ENCODE measurements at regions not wholly inside any gene's neighbourhood (a gene's known extent, or its start where the extent isn't known, plus 50 kb on each side); places are given as distances from the start of the nearest gene placed in this dataset.

- DNase-seq (ENCODE audit: low spot score), result no peak
Observed at GRCh38 chr2:238638100-238638981, 209.5 kb upstream of the TWIST2 start.

- DNase-seq (ENCODE audit: low spot score), result no peak
Observed at GRCh38 chr2:238638982-238639628, 208.8 kb upstream of the TWIST2 start.

GRCh38 chr2:238640486-238640885 is 207.4 kb upstream of the TWIST2 start:
- DNase-seq (ENCODE audit: low spot score), result no peak

DNA sequence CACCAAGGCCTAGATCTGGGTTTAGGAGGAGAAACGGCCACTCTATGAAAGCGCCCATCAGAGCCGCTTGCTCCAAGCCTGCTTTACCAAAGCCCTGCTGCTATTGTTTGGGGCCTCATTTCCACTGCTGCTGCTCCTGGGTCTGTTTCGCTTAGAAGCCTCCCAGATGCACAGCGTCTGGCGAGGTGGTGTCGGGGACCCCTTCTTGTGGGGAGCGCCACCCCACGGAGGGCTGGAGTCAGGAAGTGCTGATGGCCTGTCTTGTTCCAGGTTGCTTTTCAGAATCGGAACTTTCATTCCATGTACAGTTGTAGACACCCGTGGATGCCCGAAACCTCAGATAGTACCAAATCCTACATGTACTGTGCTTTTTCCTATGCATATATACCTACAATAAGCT is 204.9 kb upstream of the TWIST2 start:
- DNase-seq (ENCODE audit: low spot score), result no peak

DNA sequence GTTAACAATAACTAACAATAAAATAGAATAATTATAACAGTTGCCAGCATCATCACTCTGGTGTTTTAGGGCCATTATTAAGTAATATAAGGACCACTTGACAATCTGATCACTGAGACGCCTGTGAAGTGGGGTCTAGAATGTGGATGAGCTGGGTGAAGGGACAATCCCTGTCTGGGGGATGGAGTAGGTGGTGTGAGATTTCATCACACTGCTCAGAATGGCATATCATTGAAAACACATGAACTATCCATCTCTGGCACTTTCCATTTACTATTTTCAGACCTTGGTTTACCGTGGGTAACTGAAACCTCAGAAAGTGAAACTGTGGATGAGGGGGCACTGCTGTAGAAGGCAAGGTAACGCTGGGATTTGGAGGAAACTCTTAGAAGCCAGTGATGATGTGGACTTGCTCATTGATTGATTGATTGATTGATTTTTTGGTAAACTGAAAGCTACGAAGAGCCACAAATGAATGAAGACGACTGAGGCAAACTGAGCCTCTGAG is 204.4 kb upstream of the TWIST2 start:
- no peak for DNase-seq (ENCODE audit: low spot score)

GRCh38 chr2:238644095-238645081 is 203.5 kb upstream of the TWIST2 start:
- no peak for DNase-seq (ENCODE audit: low spot score)

- no peak for DNase-seq (ENCODE audit: low spot score)
Observed at GRCh38 chr2:238645095-238645494, 202.8 kb upstream of the TWIST2 start.

- no peak for DNase-seq (ENCODE audit: low spot score)
Observed at GRCh38 chr2:238645716-238646115, 202.2 kb upstream of the TWIST2 start.

DNA sequence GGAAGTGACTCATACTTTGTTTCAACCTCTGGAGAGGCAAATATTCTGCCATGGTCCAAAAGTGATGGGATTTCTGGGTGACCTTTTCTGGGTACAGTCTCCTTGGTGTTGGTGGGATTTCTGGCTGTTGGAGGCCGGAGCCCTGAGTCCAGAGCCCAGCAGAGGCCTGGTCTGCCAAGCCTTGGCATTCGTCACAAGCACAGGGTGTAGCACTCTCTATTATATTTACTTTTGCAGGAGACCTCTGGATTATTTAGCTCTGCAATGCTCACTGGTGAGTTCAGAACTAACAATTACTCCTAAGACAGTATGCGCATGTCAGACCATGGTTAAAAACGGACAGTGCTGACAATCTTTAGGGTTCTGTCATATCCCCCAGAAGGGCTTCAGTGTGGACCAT is 201.6 kb upstream of the TWIST2 start:
- DNase-seq (ENCODE audit: low spot score), result no peak

DNA sequence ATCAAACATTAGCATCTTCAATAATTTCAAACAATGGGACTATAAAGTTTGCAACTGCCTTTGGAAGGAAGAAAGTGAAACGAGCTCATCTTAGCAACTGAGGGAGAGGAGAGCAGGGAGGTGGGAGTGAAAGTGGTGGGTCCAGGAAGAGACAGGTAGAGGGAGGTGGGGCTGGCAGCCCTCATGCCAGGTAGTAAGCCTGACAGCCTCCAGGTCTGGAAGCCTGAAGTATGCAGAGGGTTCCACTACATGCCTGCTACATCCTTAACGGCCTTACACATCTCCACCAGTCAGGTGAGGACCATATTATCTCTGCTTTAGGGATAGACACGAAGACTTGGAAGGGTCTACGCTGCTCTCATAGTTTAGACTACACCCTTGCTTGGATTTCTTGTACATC is 201.1 kb upstream of the TWIST2 start:
- DNase-seq (ENCODE audit: low spot score), result no peak

DNA sequence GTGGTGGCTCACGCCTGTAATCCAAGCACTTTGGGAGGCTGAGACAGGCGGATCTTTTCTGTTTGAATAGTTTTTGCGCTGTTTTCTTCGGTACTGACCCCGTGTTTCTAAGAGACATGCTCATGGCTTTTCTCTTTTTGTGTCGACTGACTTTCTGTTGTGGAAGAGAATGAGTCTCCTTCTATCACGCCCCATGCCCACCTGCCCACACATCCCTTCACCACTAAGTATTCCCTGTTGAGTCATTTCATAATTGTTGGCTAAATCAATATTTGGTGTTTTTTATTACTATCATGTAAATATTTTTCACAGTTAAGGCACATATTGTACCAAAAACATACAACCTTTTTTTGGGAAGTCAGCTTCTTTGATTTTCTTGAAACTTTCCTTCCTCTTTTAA is 198.8 kb upstream of the TWIST2 start:
- no peak for DNase-seq (ENCODE audit: low spot score)

- no peak for DNase-seq (ENCODE audit: low spot score)
Observed at GRCh38 chr2:238649936-238650518, 197.9 kb upstream of the TWIST2 start.

DNA sequence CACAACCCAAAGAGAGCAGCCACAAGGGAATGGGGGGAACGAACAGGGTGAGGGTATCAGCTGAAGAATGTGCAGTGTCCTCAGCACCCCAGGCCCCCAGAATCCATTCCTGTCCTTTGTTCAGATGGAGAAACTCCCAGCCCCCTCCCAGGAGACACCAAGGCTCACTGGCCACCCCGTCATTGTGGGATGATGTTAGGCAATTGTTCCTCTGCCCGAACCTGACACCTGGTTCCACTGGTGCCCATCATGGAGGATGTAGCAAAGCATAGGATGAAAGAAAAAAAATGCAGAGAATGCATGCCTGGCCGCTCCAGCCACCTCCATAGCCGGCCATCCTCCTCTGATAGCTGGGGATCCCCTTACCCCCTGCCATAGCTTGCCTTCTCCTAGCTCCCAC is 197.3 kb upstream of the TWIST2 start:
- no peak for DNase-seq (ENCODE audit: low spot score)

DNA sequence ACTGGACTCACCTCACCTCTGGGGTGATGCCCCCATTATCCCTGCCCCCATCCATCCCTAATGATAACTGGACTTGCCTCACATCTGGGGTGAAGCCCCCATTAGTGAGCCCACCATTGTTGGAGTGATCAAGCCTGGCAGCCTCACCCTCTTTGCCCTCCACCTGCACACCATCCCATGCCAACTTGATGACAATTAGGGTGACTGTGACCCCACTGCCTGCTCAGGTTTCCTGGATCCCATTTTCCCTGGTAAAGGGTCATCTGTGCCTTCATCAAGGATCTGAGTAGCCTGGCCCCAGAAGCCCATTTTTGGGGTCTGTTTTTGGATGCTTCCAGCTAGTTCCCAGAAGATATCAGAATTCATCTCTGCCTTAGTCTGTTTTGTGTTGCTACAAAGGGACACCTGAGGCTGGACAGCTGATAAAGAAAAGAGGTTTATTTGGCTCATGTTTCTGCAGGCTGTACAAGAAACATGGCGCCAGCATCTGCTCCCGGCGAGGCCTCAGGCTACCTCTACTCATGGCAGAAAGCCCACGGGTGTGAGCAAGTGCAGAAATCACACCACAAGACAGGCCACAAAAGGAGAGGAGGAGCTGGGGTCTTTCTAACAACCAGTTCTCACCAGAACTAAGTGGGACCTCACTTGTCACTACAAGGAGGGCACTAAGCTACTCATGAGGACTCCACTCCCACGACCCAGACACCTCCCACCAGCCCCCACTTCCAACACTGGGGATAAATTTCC is 196.4 kb upstream of the TWIST2 start:
- DNase-seq (ENCODE audit: low spot score), result no peak

DNA sequence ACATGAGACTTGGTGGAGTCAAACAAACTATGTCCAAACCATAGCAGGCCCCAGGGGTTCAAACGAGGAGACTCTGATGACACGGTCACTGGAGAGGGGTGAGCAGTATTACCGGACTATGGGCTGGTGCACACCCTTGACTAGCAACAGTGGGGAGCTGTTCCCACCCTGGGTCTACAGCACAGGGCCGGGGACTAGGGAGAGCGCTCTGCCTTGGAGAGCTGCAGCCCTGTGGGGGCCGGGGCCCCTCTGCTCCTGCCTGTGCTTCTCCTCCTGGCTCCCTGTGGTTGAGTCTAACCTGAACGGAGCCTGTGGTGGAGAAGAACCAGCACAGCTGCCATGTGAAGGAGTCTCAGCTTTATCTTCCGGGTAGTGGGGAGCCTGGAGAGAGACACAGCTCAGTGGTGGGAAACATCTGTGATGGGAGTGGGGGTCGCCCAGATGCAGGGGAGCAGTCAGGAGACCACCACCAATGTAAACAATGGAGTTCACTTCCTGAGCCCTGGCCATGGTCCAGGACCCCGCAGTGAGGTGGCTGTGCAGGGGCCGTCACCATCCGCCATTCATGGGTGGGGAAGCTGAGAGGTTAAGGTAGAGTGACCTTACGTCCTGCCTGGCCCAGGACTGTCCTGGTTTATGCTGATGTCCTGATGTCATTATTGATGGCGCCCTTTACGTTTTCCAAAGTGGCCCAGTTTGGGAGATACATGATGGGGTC is 195.7 kb upstream of the TWIST2 start:
- no peak for DNase-seq (ENCODE audit: low spot score)

DNA sequence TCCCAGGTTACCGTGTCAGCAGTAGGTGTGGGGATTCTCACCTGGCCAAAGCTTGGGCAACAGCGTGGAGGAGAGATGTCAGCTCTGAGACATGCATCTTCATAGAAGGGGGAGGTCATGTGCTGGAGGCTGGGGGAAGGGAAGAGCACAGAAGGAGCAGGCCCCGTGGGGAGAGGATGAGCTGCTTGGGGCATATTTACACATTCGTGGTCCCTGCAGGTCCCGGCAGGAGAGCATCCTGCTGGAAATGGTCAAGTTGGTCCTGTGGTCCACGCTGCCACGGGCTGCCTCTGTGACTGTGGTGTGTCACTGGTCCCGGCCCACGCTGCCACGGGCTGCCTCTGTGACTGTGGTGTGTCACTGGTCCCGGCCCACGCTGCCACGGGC is 195.1 kb upstream of the TWIST2 start:
- DNase-seq (ENCODE audit: low spot score), result no peak

DNA sequence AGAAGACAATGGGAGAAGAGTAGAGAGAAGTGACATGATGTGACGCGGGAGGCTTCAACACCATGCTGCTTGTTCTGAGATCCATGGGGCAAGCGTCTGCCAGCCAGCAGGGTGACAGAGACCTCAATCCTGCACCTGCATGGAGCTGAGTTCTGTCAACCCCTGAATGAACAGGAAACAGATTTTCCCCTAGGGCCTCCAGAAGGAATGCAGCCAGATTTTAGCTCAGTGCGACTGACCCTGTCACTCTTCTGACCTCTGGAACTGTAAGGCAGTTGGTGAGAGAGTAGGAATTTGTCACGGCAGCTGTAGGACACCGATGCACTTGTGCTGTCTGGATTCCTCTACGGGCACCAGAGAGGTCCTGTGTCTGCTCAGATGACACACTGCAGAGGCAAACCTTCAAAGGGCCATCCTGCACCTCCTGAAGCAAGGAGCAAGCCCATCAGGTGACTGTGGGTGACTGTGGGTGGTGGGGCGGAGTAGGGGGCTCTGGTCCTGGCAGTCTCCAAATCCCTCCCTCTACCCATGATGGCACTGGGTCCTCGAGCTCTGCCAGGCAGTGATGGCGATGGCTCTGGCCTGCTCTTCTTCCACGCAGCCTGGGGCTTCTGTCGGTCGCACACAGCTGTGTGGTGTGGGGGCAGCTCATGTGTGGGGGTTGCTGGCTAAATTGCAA is 194.3 kb upstream of the TWIST2 start:
- DNase-seq (ENCODE audit: low spot score), result no peak

DNA sequence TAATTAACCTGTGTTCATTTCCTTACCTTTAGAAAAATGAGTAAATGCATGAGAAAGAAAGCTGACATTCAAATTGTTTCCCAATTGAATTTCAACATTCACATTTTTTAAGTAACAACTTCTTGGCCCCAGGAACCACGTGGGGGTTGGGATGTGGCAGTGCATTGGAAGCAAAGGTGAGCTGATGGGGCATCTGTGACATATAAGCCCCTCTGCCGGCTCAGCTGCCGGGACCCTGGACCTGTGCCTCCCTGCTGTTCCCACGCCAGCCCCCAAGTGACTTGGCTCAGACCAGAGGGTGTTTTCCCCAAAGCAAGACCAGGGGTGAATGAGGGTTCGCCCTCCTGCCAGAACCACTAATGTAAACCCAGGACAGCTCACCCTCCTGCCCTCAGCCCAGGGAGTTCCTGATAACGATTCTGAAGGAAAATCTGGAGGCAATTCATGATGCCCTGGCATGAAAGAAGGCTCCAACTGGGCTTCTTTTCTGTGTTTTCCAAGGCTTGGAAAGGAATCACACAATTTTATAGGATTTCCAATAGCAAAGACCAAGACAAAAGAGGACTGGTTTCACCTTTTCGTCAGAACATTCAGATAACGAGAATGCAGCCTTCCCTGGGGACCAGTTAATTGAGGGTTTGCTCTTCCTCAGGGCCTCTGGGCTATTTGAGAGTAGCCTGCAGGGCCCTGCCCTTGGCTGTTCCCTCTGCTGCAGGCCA is 193.2 kb upstream of the TWIST2 start:
- no peak for DNase-seq (ENCODE audit: low spot score)

- DNase-seq (ENCODE audit: low spot score), result no peak
Observed at GRCh38 chr2:238655198-238655860, 192.6 kb upstream of the TWIST2 start.

Data from NAMALWA (cell line).